Epithelial cell of proximal tubule (primary cell): ENCODE measurements at regions not wholly inside any gene's neighbourhood (a gene's known extent, or its start where the extent isn't known, plus 50 kb on each side); places are given as distances from the start of the nearest gene placed in this dataset.
"Not testable (repeated sequence)": the region's sequence is repeated elsewhere in the genome, so short reads cannot be mapped to it uniquely, and the experiment has no call there.

Experiments used
- DNase-seq: peaks from one replicate; pipeline ENCODE4 v3.0.0-alpha.2; 2011; ENCODE audit warnings: low read depth
- H3K4me3 ChIP-seq: 2 replicates; pipeline ENCODE4 v1.5.1; 2011; ENCODE audit warnings: low read depth, mild to moderate bottlenecking, low read length
- CTCF ChIP-seq: conservative IDR thresholded peaks from 2 replicates; pipeline ENCODE4 v1.5.1; 2012; ENCODE audit warnings: low read depth, mild to moderate bottlenecking, low read length

DNA sequence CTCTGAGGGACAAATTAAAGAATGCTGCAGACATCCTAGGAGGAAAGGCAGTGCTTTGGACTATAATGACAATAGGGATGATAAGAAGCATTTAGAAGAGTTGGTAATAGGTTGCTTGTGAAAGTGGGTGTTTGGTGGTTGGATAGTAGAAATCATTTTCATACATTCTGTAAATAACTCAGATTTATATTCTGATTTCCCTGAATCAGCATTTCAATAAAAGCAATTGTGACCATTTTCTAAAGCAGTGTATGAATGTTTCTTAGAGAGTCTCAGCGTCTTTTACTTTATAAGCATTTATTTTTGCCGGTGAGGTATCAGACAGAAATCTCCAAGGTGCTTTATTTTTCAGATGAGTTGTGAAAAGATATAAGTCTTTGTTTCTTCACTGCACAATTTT is 1099.0 kb upstream of the LRRTM1 start:
- no peak for TF ChIP-seq CTCF
- H3K4me3 ChIP-seq: no peak overlapping the region
- no peak for DNase-seq

DNA sequence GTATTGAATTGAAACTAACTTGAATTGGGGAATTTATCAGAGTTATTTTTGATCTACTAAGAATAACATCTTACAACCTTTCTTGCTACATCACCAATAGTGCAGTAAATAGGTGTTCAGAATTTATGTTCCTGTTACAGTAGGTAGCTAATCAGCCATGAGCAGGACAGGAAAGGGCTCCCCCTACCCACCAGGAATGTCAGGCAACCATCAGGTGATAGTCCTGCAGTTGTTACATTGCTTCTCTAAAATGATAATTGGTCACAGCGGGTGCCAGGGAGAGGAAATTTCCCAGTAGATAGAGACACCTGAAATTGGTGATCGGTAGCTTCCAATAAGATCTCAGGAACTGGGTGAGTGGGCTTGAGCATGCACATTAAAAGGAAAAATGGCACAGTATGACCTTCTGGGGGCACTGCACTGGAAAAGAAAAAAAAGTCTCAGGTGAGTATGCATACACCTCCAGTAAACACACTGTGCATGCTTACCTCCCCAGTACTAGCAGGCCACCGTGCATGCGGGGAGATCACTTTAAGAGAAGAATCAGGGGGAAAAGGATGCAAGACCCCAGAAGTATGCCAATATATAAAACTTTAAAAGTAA is 1092.0 kb upstream of the LRRTM1 start:
- no peak for TF ChIP-seq CTCF
- H3K4me3 ChIP-seq: no peak overlapping the region
- DNase-seq: no peak

DNA sequence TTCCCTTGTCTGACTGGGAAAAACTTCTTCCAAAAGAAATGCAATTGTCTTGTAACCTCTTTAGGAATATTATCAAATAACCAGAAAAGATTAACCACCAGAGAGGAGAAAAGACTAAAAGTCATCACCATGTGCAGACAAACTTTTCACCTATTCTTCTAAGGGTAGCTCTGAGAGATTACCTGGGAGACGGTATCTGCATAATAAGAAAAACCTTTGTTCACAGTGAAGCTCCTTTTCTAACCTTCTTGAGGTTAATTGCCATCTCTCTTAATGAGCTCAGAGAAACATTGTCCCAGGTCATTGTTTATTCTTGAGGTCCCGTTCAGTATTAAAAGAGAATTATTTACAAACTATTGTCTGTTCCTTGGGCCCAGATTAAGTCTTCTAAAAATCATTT is 1091.2 kb upstream of the LRRTM1 start:
- H3K4me3 ChIP-seq: no peak overlapping the region
- no peak for TF ChIP-seq CTCF
- no peak for DNase-seq

DNA sequence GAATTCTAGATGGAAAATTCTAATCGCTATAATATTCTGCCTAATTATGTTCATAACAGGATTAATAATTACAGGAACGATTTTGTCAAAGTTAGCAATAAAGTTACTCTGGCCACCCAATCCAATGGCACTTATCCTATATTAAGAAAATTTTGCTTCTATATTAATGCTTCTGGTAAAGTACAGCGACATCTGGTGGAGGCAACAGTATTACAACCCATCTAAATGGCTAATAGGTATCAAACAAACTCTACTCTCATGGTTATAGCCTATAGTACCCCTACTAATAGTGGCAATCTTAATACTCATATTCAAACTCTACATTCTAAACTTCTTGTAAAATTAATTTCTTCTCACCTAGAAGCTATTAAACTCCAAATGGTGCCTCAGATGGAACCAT is 1084.7 kb upstream of the LRRTM1 start:
- no peak overlapping the region for H3K4me3 ChIP-seq
- DNase-seq: no peak
- TF ChIP-seq CTCF: peak; percentile 36

- no peak overlapping the region for H3K4me3 ChIP-seq
- DNase-seq: no peak
- no peak for TF ChIP-seq CTCF
Measured at GRCh38 chr2:81363800-81364199, 1059.2 kb upstream of the LRRTM1 start.

- H3K4me3 ChIP-seq, DNase-seq: not testable (repeated sequence)
Measured at GRCh38 chr2:81362468-81362867, 1057.9 kb upstream of the LRRTM1 start.

GRCh38 chr2:81355436-81355835 is 1050.9 kb upstream of the LRRTM1 start:
- DNase-seq: no peak
- TF ChIP-seq CTCF: no peak
- H3K4me3 ChIP-seq: no peak overlapping the region
